Hepatocyte (in vitro differentiated cells): ENCODE measurements at regions not wholly inside any gene's neighbourhood (a gene's known extent, or its start where the extent isn't known, plus 50 kb on each side); places are given as distances from the start of the nearest gene placed in this dataset.
"Not testable (repeated sequence)": the region's sequence is repeated elsewhere in the genome, so short reads cannot be mapped to it uniquely, and the experiment has no call there.

ENCODE experiments used
- DNase-seq: peaks from one replicate; pipeline ENCODE4 v3.0.0-alpha.2; 2016; ENCODE audit warnings: low spot score
- H2AFZ ChIP-seq: fragments of 200-600 bp; sonication (generic); 2 replicates; pipeline ENCODE4 v1.6.0; 2016; ENCODE audit warnings: antibody characterized with exemption, mild to moderate bottlenecking
- H3K27ac ChIP-seq: fragments of 200-600 bp; sonication (generic); 2 replicates; pipeline ENCODE4 v1.5.1; 2016; ENCODE audit warnings: mild to moderate bottlenecking
- H3K27me3 ChIP-seq: fragments of 200-600 bp; sonication (generic); 2 replicates; pipeline ENCODE4 v1.6.1; 2016
- H3K36me3 ChIP-seq: fragments of 200-600 bp; sonication (generic); replicated peaks from 2 replicates; pipeline ENCODE4 v1.5.1; 2016; ENCODE audit warnings: low read depth; ENCODE audit not compliant: insufficient read depth
- H3K4me1 ChIP-seq: fragments of 200-600 bp; sonication (generic); 2 replicates; pipeline ENCODE4 v1.5.1; 2016; ENCODE audit warnings: mild to moderate bottlenecking, moderate library complexity; ENCODE audit not compliant: insufficient read depth
- H3K4me2 ChIP-seq: fragments of 200-600 bp; sonication (generic); 2 replicates; pipeline ENCODE4 v1.6.0; 2016
- H3K4me3 ChIP-seq: fragments of 200-600 bp; sonication (generic); 2 replicates; pipeline ENCODE4 v1.5.1; 2016; ENCODE audit warnings: mild to moderate bottlenecking
- H3K79me2 ChIP-seq: fragments of 200-600 bp; sonication (generic); 2 replicates; pipeline ENCODE4 v1.6.0; 2017; ENCODE audit warnings: mild to moderate bottlenecking
- H3K9me2 ChIP-seq: fragments of 200-600 bp; sonication (generic); replicated peaks from 2 replicates; pipeline ENCODE4 v1.6.0; 2017; ENCODE audit warnings: mild to moderate bottlenecking; ENCODE audit not compliant: insufficient read depth
- H3K9me3 ChIP-seq: fragments of 200-600 bp; sonication (generic); 2 replicates; pipeline ENCODE4 v1.5.1; 2016; ENCODE audit warnings: low read depth, mild to moderate bottlenecking
- H4K20me1 ChIP-seq: fragments of 200-600 bp; sonication (generic); 2 replicates; pipeline ENCODE4 v1.6.0; 2016; ENCODE audit warnings: mild to moderate bottlenecking; ENCODE audit not compliant: insufficient read depth, poor library complexity, severe bottlenecking
- WGBS: methylation state at CpG from one replicate; pipeline ENCODE4 v1.1.6; 2016; ENCODE audit warnings: low lambda C conversion rate; ENCODE audit errors: missing lambda C conversion rate; 5-methylcytosine and 5-hydroxymethylcytosine counted together

GRCh38 chr21:9572782-9573181 is 948.6 kb upstream of the TPTE start:
- not testable (repeated sequence) for H3K27ac ChIP-seq, H3K36me3 ChIP-seq, H3K4me1 ChIP-seq, H3K4me3 ChIP-seq, H3K27me3 ChIP-seq, H3K79me2 ChIP-seq, H2AFZ ChIP-seq, H3K9me2 ChIP-seq, DNase-seq, H4K20me1 ChIP-seq, H3K9me3 ChIP-seq, H3K4me2 ChIP-seq
- 77% methylated on average over 1 of the region's 1 CpG for WGBS

- not testable (repeated sequence) for H3K9me2 ChIP-seq, H3K4me2 ChIP-seq, H3K36me3 ChIP-seq, H3K4me1 ChIP-seq, H3K27me3 ChIP-seq, DNase-seq, H3K9me3 ChIP-seq, H2AFZ ChIP-seq, H3K79me2 ChIP-seq, H3K27ac ChIP-seq, H4K20me1 ChIP-seq, H3K4me3 ChIP-seq
- WGBS = no CpG with 5 or more reads among the region's 1 CpG
Observed at GRCh38 chr21:9573528-9573927, 947.9 kb upstream of the TPTE start.

- peak; percentile 1 for DNase-seq
- H3K27me3 ChIP-seq, H4K20me1 ChIP-seq, H3K9me2 ChIP-seq, H3K36me3 ChIP-seq, H3K79me2 ChIP-seq, H3K4me3 ChIP-seq, H2AFZ ChIP-seq, H3K9me3 ChIP-seq, H3K4me1 ChIP-seq, H3K27ac ChIP-seq, H3K4me2 ChIP-seq: not testable (repeated sequence)
- WGBS = 83% methylated on average over 12 of the region's 17 CpGs
Observed at GRCh38 chr21:9579275-9579674, 942.1 kb upstream of the TPTE start.

- H3K4me3 ChIP-seq, H3K36me3 ChIP-seq, H3K9me3 ChIP-seq, H3K27ac ChIP-seq, H3K9me2 ChIP-seq, H3K79me2 ChIP-seq, H2AFZ ChIP-seq, H3K4me2 ChIP-seq, H4K20me1 ChIP-seq, H3K27me3 ChIP-seq, H3K4me1 ChIP-seq: not testable (repeated sequence)
- DNase-seq = peak; percentile 2
- 52% methylated on average over 3 of the region's 3 CpGs for WGBS
Observed at GRCh38 chr21:9587941-9588340, 933.4 kb upstream of the TPTE start.

GRCh38 chr21:9592591-9592990 is 928.8 kb upstream of the TPTE start:
- H4K20me1 ChIP-seq, H3K27ac ChIP-seq, H2AFZ ChIP-seq, H3K36me3 ChIP-seq, DNase-seq, H3K79me2 ChIP-seq, H3K4me3 ChIP-seq, H3K4me2 ChIP-seq, H3K4me1 ChIP-seq, H3K9me2 ChIP-seq, H3K9me3 ChIP-seq, H3K27me3 ChIP-seq: not testable (repeated sequence)
- no CpG with 5 or more reads among the region's 24 CpGs for WGBS

GRCh38 chr21:9593646-9594045 is 927.7 kb upstream of the TPTE start:
- WGBS = 90% methylated on average over 6 of the region's 27 CpGs

GRCh38 chr21:9614011-9614410 is 907.4 kb upstream of the TPTE start:
- not testable (repeated sequence) for H3K36me3 ChIP-seq, H3K4me1 ChIP-seq, H2AFZ ChIP-seq, H3K4me3 ChIP-seq, H3K27me3 ChIP-seq, DNase-seq, H3K9me2 ChIP-seq, H3K4me2 ChIP-seq, H3K27ac ChIP-seq, H3K9me3 ChIP-seq, H4K20me1 ChIP-seq, H3K79me2 ChIP-seq
- 94% methylated on average over 6 of the region's 23 CpGs for whole genome bisulfite sequencing

More at GRCh38 chr21:9593646-9594045, 927.7 kb upstream of the TPTE start:
- not testable (repeated sequence) for H3K27me3 ChIP-seq, H3K4me2 ChIP-seq, H2AFZ ChIP-seq, H3K79me2 ChIP-seq, H3K36me3 ChIP-seq, DNase-seq, H3K9me2 ChIP-seq, H3K4me3 ChIP-seq, H3K9me3 ChIP-seq, H3K4me1 ChIP-seq, H3K27ac ChIP-seq, H4K20me1 ChIP-seq

GRCh38 chr21:9621121-9621793 is 900.1 kb upstream of the TPTE start:
- WGBS = 92% methylated on average over 2 of the region's 2 CpGs
- H4K20me1 ChIP-seq, H3K27ac ChIP-seq: not testable (repeated sequence)

GRCh38 chr21:9628051-9628450 is 893.3 kb upstream of the TPTE start:
- H3K9me2 ChIP-seq, H3K36me3 ChIP-seq, H4K20me1 ChIP-seq, H3K4me3 ChIP-seq, H3K27ac ChIP-seq, H3K79me2 ChIP-seq, H3K9me3 ChIP-seq, DNase-seq, H3K27me3 ChIP-seq, H2AFZ ChIP-seq, H3K4me2 ChIP-seq, H3K4me1 ChIP-seq: not testable (repeated sequence)
- WGBS = 68% methylated on average over 3 of the region's 3 CpGs

More at GRCh38 chr21:9621121-9621793, 900.1 kb upstream of the TPTE start:
- not testable (repeated sequence) for H3K9me2 ChIP-seq, DNase-seq, H3K27me3 ChIP-seq, H3K9me3 ChIP-seq, H3K4me3 ChIP-seq, H3K36me3 ChIP-seq, H3K4me1 ChIP-seq, H3K4me2 ChIP-seq, H2AFZ ChIP-seq, H3K79me2 ChIP-seq
